NCI-H524 (cell line): ENCODE measurements at regions not wholly inside any gene's neighbourhood (a gene's known extent, or its start where the extent isn't known, plus 50 kb on each side); places are given as distances from the start of the nearest gene placed in this dataset.

Experiments used
- DNase-seq, 2 experiments: peaks; one replicate each; lab custom pipeline; 2025; lab: John Stamatoyannopoulos, UW

DNA sequence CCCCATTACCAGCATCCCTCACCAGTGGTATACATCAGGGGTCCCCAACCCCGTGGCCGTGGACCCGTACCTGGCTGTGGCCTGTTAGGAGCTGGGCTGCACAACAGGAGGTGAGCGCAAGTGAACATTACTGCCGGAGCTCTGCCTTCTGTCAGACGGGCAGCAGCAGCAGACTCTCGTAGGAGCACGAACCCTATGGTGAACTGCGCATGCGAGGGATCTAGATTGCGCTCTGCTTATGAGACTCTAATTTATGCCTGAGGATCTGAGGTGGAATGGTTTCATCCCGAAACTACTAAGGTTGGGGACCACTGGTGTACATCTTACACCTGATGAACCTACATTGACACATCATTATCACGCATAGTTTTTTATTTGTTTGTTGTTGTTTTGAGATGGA, 52.8 kb upstream of the DHX15 start:
- DNase-seq, result no peak

GRCh38 chr4:24638396-24638875, 54.1 kb upstream of the DHX15 start:
- no peak for DNase-seq

- DNase-seq, result no peak
Observed at GRCh38 chr4:24639714-24640113, 55.4 kb upstream of the DHX15 start.

- peak in 1 of 2 experiments; percentile 15 for DNase-seq
Observed at GRCh38 chr4:24640366-24640765, 56.0 kb upstream of the DHX15 start.

DNA sequence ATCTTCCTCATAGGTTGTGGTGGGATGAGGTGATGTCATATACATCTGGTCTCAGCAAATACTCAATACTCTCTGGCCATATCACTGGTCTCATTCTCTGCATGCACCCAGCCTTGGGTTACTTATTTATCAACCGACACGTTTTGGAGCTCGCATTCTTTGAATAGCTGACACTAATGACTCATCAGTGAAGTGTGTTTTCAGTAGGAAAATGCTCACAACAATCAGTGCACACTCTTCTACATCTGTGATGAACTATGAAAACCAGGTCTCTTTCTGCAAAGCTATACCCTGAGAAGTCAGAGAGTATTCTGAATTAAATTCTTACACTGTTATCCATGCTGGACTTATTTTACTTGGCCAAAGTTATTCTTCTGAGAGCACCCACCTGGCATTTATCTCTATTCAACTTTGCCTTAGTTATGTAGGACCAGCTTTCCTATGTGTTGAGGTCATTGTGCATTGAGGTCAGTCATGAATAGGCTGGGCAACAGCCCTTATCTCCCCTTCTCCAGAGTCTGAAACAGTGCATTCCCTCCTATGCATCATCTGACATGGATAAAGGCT, 58.7 kb upstream of the DHX15 start:
- DNase-seq, result no peak

DNA sequence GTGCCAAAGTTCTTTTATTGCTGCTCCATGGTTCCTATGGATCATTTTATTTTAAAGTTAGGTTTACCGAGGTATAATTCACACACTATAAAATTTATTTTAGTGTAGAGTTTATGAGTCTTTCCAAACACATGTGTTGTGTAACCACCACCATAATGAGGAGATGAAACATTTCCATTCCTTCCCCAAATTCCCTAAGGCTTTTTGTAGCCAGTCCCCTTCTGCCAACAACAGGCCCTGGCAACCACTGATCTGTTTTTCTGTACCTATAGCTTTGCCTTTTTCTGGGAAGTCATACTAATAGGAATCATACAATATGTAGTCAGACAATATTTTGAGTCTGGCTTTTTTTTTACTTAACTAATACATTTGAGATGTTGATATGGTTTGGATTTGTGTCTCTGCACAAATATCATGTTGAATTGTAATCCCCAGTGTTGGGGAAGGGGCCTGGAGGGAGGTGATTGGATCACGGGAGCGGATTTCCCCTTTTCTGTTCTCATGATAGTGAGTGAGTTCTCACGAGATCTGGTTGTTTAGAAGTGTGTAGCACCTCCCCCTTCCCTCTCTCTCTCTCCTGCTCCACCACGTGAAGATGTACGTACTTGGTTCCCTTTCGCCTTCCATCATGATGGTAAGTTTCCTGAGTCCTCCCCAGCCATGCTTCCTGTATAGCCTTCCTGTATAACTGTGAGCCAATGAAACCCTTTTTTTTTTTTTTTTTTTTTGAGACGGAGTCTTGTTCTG, 59.6 kb upstream of the DHX15 start:
- no peak for DNase-seq

DNA sequence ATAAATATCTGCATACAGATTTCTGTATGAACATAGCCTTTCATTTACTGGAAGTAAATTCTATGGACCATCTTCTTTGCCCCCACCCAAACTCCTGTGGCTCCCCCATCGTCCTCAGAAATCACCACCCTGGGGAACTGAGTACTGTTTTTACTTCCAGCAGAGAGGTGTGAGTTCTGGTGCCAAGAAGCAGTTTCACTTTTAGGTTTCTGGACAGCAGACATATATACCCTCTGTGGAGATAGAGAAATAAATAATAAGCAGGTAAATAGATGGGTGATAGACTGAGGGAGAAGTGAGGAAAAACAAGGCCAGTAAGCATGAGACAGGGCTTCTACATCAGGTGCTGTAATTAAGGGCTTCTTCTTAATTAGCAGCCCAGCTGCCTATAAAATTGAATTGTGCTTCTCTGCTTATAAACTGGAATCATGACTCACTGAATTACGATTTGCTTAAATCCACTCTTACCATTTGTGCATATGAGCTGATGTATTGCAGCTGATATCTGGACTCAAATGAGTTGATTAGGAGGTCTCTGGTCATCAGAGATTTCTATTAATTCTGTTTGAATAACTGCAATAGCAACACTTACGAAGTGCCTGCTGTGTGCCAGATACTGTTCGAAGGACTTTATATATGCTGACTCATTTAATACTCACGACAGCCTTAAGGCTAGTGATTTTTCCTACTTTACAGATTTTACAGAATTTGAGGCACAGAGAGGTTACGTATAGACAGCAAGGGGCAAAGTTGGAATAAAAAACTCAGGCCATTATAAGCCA, 60.8 kb upstream of the DHX15 start:
- DNase-seq, result peak in 1 of 2 experiments; percentile 48

- no peak for DNase-seq
Observed at GRCh38 chr4:24645765-24646550, 61.6 kb upstream of the DHX15 start.

DNA sequence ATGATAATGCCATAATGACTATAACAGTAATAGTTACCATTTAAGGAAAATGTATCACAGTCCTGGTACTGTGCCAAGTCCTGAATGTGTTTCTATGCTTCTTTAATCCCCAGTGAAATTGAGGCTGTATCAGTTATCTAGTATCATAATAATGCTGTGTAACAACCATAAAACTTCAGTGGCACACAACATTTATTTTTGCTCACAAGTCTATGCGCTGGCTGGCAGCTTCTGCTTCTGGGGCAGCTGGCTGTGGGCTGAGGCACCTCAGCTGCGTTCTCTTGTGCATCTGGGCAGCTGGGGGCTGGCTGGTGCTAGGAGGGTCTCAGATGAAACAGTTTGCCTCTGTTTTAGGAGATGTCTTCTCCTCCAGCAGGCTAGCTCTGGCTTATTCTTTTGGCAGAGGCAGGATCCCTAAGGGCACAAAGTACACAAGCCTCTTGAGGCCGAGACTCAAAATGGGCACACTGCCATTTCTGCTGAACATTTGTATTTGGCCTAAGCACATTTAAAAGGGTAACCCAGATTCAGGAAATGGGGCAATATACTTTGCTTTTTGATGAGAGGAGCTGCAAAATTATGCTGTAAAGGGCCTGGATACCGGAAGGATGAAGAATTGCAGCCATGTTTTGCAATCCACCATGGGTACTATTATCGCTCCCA, 62.6 kb upstream of the DHX15 start:
- no peak for DNase-seq

GRCh38 chr4:24650849-24651640, 66.7 kb upstream of the DHX15 start:
- DNase-seq, result no peak

GRCh38 chr4:24655326-24655725, 71.0 kb upstream of the DHX15 start:
- DNase-seq, result no peak

DNA sequence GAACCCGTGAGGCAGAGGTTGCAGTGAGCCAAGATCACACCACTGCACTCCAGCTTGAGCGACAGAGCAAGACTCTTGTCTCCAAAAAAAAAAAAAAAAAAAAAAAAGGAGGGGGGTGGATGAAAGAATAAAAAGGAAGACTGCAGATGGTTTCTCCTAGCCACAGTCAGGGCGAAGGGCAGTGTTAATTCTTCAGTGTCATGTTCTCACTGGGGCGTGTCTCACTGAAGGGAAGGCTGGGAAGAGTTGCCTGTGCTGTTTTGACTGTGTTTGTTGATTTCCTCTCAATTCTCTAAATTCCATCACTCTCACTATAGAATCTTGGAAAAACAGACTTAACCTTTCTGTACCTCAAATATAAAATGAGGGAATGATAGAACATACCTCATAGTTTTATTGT, 71.6 kb upstream of the DHX15 start:
- no peak for DNase-seq

DNA sequence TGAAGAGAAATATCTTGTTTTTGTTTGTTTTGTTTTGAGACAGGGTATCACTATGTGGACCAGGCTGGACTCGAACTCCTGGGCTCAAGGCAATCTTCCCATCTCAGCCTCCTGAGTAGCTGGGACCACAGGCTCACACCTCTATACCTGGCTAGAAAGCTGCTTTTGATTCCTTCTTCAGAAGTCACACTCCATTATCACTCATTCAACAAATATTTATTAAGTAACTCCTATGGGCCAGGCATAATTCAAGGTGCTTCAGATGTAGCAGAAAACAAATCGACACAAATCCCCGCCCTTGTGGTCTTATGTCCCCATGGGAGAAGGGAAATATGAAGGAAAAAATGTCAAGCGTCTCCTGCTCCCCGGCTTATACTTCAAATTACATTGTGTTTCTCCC, 72.6 kb upstream of the DHX15 start:
- DNase-seq, result no peak

DNA sequence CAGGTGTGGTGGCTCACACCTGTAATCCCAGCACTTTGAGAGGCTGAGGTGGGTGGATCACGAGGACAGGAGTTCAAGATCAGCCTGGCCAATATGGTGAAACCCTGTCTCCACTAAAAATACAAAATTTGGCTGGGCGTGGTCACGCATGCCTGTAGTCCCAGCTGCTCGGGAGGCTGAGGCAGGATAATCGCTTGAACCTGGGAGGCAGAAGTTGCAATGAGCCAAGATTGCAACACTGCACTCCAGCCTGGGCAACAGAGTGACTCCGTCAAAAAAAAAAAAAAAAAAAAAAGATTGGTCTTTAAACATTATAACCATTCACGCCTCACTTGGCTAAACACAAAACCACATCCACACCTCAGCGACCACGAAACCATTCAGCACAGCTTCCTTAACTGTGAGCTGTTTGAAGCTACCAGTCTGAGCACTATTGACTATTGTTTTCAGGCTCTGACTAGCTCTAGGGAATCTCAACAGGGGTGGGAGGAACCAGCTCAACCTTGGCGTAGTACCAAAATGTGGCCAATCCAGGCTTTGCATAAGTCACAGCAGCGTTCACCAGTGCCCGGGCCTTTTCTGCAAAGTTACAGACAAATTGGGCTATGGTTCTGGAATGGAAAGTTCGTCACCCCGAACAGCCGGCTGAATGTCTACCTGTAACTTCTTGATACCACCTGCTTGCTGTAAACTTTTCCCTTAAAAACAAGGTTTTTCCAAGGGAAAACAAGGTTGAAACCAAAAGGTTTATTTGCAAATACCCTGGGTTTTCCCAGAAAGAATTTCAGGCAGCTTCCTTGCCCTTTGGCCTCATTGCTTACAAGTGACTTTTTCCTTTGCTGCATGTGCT, 73.6 kb upstream of the DHX15 start:
- DNase-seq, result no peak

DNA sequence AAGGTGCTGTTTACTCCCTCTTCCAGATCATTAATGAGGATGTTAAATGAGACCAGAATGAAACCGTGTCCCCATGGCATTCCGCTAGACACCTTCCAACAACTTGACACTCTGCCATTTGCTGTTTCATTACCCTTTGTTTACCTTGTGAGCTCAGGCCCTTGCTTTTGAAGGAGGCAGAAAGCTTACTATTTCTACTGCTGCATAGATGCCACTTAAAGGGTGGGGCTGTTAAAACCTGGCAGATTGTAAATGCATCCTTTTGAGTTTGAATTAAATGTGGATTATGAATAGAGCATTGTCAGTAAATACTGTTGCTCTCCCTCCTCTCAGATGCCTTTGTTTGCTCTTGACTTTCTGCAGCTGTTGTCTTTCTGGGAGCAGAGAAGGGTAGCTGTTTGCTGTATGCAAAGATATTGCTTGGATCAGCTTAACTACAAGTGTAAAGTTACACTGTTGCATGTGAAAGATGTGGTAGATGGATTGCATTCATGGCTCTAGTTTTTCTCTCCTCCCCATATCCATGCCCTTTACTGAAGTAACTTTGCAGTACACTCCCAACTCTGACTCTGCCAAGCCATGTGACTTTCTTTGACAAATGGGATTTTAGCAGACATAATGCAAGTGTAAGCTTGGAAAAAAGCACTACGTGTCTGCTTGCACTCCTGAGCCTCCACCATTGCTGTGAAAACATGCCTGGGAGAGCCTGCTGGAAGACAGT, 75.0 kb upstream of the DHX15 start:
- DNase-seq, result peak; percentile 37 to 76

DNA sequence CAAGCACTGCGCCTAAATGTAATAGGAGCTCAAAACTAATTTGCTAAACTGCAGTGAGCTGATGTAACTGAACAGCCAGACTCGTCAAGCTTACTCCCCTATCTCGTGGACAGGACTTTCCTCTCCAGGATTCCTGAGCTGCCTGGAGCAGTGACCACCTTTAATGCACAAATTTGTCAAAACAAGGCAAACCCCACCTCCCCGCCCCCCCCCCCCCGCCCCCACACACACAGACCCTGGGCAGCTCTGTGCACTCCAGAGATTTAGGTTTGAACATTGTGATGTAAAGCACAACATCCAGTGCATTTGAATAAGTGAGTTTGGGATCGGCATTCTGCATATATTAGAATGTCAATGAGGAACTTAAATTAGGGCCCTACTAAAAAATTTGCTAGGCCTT, 77.7 kb upstream of the DHX15 start:
- no peak for DNase-seq

DNA sequence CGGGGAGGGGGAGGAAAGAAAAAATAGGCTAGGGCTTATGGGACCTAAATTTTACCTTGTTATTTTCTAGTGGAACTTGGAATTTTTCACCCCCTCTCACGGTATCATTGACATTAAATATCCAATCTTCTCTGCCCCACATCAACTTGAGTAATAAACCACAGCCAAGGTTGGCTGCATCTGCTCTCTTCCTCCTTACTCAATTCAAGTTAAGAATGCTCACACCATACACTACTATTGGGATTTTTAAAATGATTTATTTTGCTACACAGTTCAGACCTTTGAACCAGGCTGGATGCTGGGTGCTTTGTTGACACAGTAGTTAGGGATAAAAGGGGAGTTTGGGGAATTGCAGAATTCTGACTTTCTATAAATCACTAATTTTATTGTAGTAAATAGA, 78.2 kb upstream of the DHX15 start:
- no peak for DNase-seq

GRCh38 chr4:24664956-24665355, 80.6 kb upstream of the DHX15 start:
- no peak for DNase-seq

DNA sequence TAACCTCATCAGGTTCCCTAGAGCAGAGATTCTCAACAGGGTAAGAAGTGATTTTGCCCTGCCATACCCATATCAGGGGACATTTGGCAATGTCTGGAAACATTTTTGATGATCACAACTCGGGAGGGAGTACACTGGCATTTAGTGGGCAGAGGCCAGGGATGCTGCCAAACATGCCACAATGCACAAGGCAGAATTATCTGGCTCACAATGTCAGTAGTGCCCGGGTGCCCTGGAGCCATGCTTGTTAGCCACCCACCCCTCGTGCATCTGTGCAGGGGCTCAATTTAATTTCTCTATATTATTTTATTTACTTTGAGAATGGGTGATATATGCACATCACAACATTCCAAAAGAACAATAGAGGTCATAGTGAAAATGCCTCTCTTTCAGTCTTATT, 82.0 kb upstream of the DHX15 start:
- DNase-seq, result no peak
